ENCODE measurements at regions not wholly inside any gene's neighbourhood (a gene's known extent, or its start where the extent isn't known, plus 50 kb on each side); places are given as distances from the start of the nearest gene placed in this dataset.

DNA sequence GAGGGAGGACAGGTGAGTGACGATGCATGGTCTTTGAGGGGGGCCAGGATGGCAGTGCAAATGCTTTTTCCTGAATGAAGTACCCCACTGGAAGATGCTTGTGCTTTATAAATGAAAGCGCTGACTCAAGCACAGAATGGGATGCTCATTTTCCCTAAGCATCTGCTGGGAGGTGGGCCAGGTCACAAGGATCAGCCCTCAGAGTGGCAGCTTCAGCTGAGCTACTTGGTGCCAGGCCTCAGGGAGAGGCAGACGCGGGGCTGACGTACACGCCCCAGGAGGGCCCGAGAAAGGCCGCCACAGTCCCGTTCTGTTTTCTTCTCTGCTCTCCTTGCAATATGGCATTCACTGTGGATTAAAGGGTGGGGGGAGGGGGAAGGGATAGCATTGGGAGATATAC, 1535.8 kb downstream of the TSPY10 start:
- Histone ChIP-seq H3K18ac (ENCODE audit: extremely low read depth, low read length) (no peak overlapping the region), H4K20me1 (replicated peaks in 1 of 2; ENCODE audit: control insufficient read depth in 1 of 2, insufficient read depth in 2 of 2, low read length in 2 of 2) (no peaks in the 10 kb centered on the region), H3K4ac (replicated peaks; ENCODE audit: insufficient read length, low read depth, low read length) (no peak overlapping the region), H3K9ac (replicated peaks in 1 of 4; ENCODE audit: extremely low read depth in 1 of 4, low read depth in 3 of 4, low read length in 3 of 4) (no peak overlapping the region), H3K9me3 (ENCODE audit: insufficient read depth in 2 of 2, low read depth in 1 of 2, low read length in 1 of 2) (peaks cover 10 to 61% of the 10 kb centered on the region in 2 experiments; a peak in 3 of 4 replicates), H3K4me3 (ENCODE audit: extremely low read depth in 1 of 4, insufficient read depth in 2 of 4, low read depth in 3 of 4, low read length in 4 of 4) (no peak overlapping the region), H2BK120ac (replicated peaks; ENCODE audit: low read depth, low read length) (no peak overlapping the region), H2AK5ac (ENCODE audit: low read depth, low read length) (no peak overlapping the region), H3K4me1 (replicated peaks in 1 of 4; ENCODE audit: control insufficient read depth in 3 of 4, insufficient read depth in 4 of 4, low read length in 3 of 4) (no peaks in the 10 kb centered on the region), H3K27me3 (replicated peaks in 1 of 4; ENCODE audit: control insufficient read depth in 3 of 4, extremely low read depth in 1 of 4, insufficient read depth in 3 of 4, low read length in 3 of 4) (no peaks in the 10 kb centered on the region), H4K5ac (ENCODE audit: insufficient read length, low read depth, low read length) (no peak overlapping the region), H3K79me2 (ENCODE audit: control insufficient read depth in 1 of 2, insufficient read depth in 2 of 2, low read length in 2 of 2) (no peaks in the 10 kb centered on the region), H4K8ac (ENCODE audit: extremely low read depth, insufficient read depth, low read length) (no peak overlapping the region), H3K14ac (ENCODE audit: insufficient read length) (no peak overlapping the region), H2AFZ (ENCODE audit: low read length) (no peak overlapping the region), H4K91ac (replicated peaks; ENCODE audit: insufficient read length, low read length) (no peak overlapping the region), H2BK15ac (ENCODE audit: low read length) (no peak overlapping the region), H3K27ac (ENCODE audit: low read depth, low read length) (no peak overlapping the region), H3K56ac (replicated peaks; ENCODE audit: insufficient read length, low read depth, low read length) (no peak overlapping the region), H2BK12ac (ENCODE audit: low read depth, low read length) (no peak overlapping the region), H2BK20ac (ENCODE audit: low read length) (no peak overlapping the region), H3K4me2 (ENCODE audit: insufficient read depth in 1 of 2, low read depth in 2 of 2, low read length in 2 of 2) (no peak overlapping the region), H3K23me2 (ENCODE audit: low read depth, low read length) (no peaks in the 10 kb centered on the region), H3K23ac (ENCODE audit: insufficient read length) (no peak overlapping the region), H2BK5ac (ENCODE audit: low read depth, low read length) (no peak overlapping the region), H3K36me3 (ENCODE audit: control insufficient read depth in 2 of 4, insufficient read depth in 4 of 4, low read length in 3 of 4) (no peaks in the 10 kb centered on the region), H3K79me1 (ENCODE audit: low read depth, low read length) (no peaks in the 10 kb centered on the region)
- DNase-seq (ENCODE audit: low read depth in 1 of 2, low spot score in 2 of 2): no peak
- 85% methylated on average over 8 of the region's 9 CpGs; no CpG with 5 or more reads in 1 of the 2 experiments for WGBS, 2 experiments (ENCODE audit: extremely low coverage in 1 of 2, insufficient coverage in 1 of 2, insufficient read length in 1 of 2, insufficient replicate concordance in 2 of 2, low coverage in 1 of 2, low lambda C conversion rate in 2 of 2, missing lambda C conversion rate in 1 of 2)
- CTCF ChIA-PET (ENCODE audit: partially characterized antibody): no interaction called here
- POLR2A ChIA-PET (ENCODE audit: partially characterized antibody): no interaction called here
- TF ChIP-seq CTBP2 (IDR thresholded peaks at IDR 0.05; ENCODE audit: borderline replicate concordance, insufficient read depth, insufficient read length, low read length) (no peak), CREB1 (IDR thresholded peaks at IDR 0.05) (no peak), TCF12 (IDR thresholded peaks at IDR 0.05; ENCODE audit: low read depth, low read length) (no peak), RNF2 (IDR thresholded peaks at IDR 0.05; ENCODE audit: borderline replicate concordance, low read depth, low read length, missing control alignments, poor library complexity, severe bottlenecking) (no peak), EP300 (IDR thresholded peaks at IDR 0.05; ENCODE audit: borderline replicate concordance in 1 of 2, low read depth in 2 of 2, low read length in 2 of 2) (no peak), ASH2L (IDR thresholded peaks at IDR 0.05; ENCODE audit: low read length) (no peak), NRF1 (IDR thresholded peaks at IDR 0.05; ENCODE audit: low read depth, low read length) (no peak), BACH1 (IDR thresholded peaks at IDR 0.05; ENCODE audit: low read length) (no peak), KDM4A (IDR thresholded peaks at IDR 0.05; ENCODE audit: low read depth, low read length, severe bottlenecking) (no peak), KDM1A (IDR thresholded peaks at IDR 0.05; ENCODE audit: borderline replicate concordance, low read length) (no peak)
- TF ChIP-seq, protein P1, sequence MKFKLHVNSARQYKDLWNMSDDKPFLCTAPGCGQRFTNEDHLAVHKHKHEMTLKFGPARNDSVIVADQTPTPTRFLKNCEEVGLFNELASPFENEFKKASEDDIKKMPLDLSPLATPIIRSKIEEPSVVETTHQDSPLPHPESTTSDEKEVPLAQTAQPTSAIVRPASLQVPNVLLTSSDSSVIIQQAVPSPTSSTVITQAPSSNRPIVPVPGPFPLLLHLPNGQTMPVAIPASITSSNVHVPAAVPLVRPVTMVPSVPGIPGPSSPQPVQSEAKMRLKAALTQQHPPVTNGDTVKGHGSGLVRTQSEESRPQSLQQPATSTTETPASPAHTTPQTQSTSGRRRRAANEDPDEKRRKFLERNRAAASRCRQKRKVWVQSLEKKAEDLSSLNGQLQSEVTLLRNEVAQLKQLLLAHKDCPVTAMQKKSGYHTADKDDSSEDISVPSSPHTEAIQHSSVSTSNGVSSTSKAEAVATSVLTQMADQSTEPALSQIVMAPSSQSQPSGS (IDR thresholded peaks at IDR 0.05; ENCODE audit: low read length): no peak
- FAIRE-seq: no peak

Data from H1 (cell line).